GM12878 (cell line): ENCODE measurements at regions not wholly inside any gene's neighbourhood (a gene's known extent, or its start where the extent isn't known, plus 50 kb on each side); places are given as distances from the start of the nearest gene placed in this dataset.
A peak's percentile ranks its signal among the peaks of the same experiment; 100 is the strongest.

Experiments
- ATAC-seq: fragments of 200-7000 bp; cut with Tn5 transposase; 3 replicates; pipeline ENCODE4 v1.9.1; 2020; ENCODE audit warnings: mild to moderate bottlenecking, moderate library complexity
- BruUV-seq: library from RNA; stranded (reverse); fragments of 400-500 nt; replicated peaks from 2 replicates; lab custom pipeline; 2021; lab: Mats Ljungman, UMichigan
- CTCF ChIA-PET: fragments of 300-600 bp; sonication (Branson Sonifier 250); formaldehyde crosslinking; extraction: SDS; loops from one replicate; lab custom pipeline; 2021; ENCODE audit warnings: inconsistent platforms; lab: Yijun Ruan, JAX
- POLR2A ChIA-PET: fragments of 350-600 bp; formaldehyde crosslinking; extraction: SDS; loops from one replicate; lab custom pipeline; 2021; ENCODE audit warnings: inconsistent platforms; lab: Charles Lee
- RAD21 ChIA-PET: fragments of 300-600 bp; sonication (Branson Sonifier 250); formaldehyde crosslinking; loops from one replicate; lab custom pipeline; 2023; ENCODE audit warnings: antibody characterized with exemption; ENCODE audit not compliant: unreplicated experiment; lab: Charles Lee
- SMC1A ChIA-PET: fragments of 300-600 bp; sonication (Branson Sonifier 250); formaldehyde crosslinking; loops from one replicate; lab custom pipeline; 2023; ENCODE audit not compliant: unreplicated experiment, uncharacterized antibody; lab: Charles Lee
- DNase-seq: peaks from one replicate; pipeline ENCODE4 v3.0.0-alpha.2; 2011; ENCODE audit warnings: low read depth, low spot score
- FAIRE-seq: peaks from 3 replicates; lab custom pipeline; 2011; peaks lifted over from hg19 to GRCh38; lab: Jason Lieb, UNC
- H2AFZ ChIP-seq: 2 replicates; pipeline ENCODE4 v1.6.0; 2011; ENCODE audit warnings: low read depth, low read length, control low read depth; ENCODE audit not compliant: control insufficient read depth
- H3K27ac ChIP-seq: 2 replicates; pipeline ENCODE4 v1.5.1; 2011; ENCODE audit warnings: control low read depth; ENCODE audit not compliant: control insufficient read depth, insufficient read depth
- H3K27me3 ChIP-seq, 2 experiments: replicated peaks in 1 of 2; 2 replicates each; pipeline versions ENCODE4 v1.6.0 to v1.6.1; 2011; ENCODE audit warnings: low read length in 1 of 2; ENCODE audit not compliant: control insufficient read depth in 2 of 2, insufficient read depth in 2 of 2
- H3K36me3 ChIP-seq, 2 experiments: 2 replicates each; pipeline ENCODE4 v1.5.1; 2011; ENCODE audit warnings: low read length in 1 of 2; ENCODE audit not compliant: control insufficient read depth in 2 of 2, insufficient read depth in 2 of 2
- H3K4me1 ChIP-seq: 2 replicates; pipeline ENCODE4 v1.6.1; 2011; ENCODE audit warnings: mild to moderate bottlenecking, low read length, moderate library complexity, mixed read lengths; ENCODE audit not compliant: control insufficient read depth, insufficient read depth
- H3K4me2 ChIP-seq: 2 replicates; pipeline ENCODE4 v1.6.0; 2011; ENCODE audit warnings: control low read depth; ENCODE audit not compliant: control insufficient read depth, insufficient read depth
- H3K4me3 ChIP-seq: fragments of 200-600 bp; sonication (generic); 2 replicates; pipeline ENCODE4 v1.5.1; 2016
- H3K79me2 ChIP-seq: 2 replicates; pipeline ENCODE4 v1.6.0; 2011; ENCODE audit warnings: low read length; ENCODE audit not compliant: control insufficient read depth, insufficient read depth
- H3K9ac ChIP-seq: 2 replicates; pipeline ENCODE4 v1.8.0; 2011; ENCODE audit warnings: low read length, control low read depth, mixed read lengths; ENCODE audit not compliant: control insufficient read depth, insufficient read depth
- H3K9me3 ChIP-seq: replicated peaks from 3 replicates; pipeline ENCODE4 v1.5.1; 2011; ENCODE audit warnings: mild to moderate bottlenecking, low read length; ENCODE audit not compliant: control insufficient read depth, insufficient read depth
- H4K20me1 ChIP-seq: 2 replicates; pipeline ENCODE4 v1.6.0; 2011; ENCODE audit not compliant: control insufficient read depth, insufficient read depth
- BCL11A ChIP-seq: IDR thresholded peaks from 2 replicates; pipeline ENCODE4 v1.6.1; 2011; ENCODE audit warnings: low read depth, low read length
- ESRRA ChIP-seq: IDR thresholded peaks from 2 replicates; pipeline ENCODE4 v1.6.1; 2012; ENCODE audit warnings: mild to moderate bottlenecking, low read length, improper control_type of control experiment
- MTA3 ChIP-seq: IDR thresholded peaks from 2 replicates; pipeline ENCODE4 v1.6.1; 2012; ENCODE audit warnings: low read length, inconsistent platforms, borderline replicate concordance
- NFXL1 ChIP-seq: fragments of 450-650 bp; IDR thresholded peaks from 2 replicates; pipeline ENCODE4 v1.6.1; 2017; ENCODE audit warnings: antibody characterized with exemption, mild to moderate bottlenecking, borderline replicate concordance
- NR2C2 ChIP-seq: IDR thresholded peaks from 2 replicates; pipeline ENCODE4 v1.6.1; 2011; ENCODE audit warnings: borderline replicate concordance, low read depth; ENCODE audit not compliant: control insufficient read depth, insufficient read length
- NRF1 ChIP-seq: conservative IDR thresholded peaks from 2 replicates; pipeline ENCODE4 v1.6.1; 2011; ENCODE audit warnings: mild to moderate bottlenecking, low read depth, low read length, improper control_type of control experiment
- PAX8 ChIP-seq: fragments of 450-650 bp; IDR thresholded peaks from 2 replicates; pipeline ENCODE4 v1.6.1; 2017; ENCODE audit warnings: mild to moderate bottlenecking, moderate library complexity
- PKNOX1 ChIP-seq: fragments of 450-650 bp; IDR thresholded peaks from 2 replicates; pipeline ENCODE4 v1.6.1; 2016; ENCODE audit warnings: mild to moderate bottlenecking
- RAD51 ChIP-seq: fragments of 450-650 bp; IDR thresholded peaks from 2 replicates; pipeline ENCODE4 v1.6.1; 2016; ENCODE audit warnings: moderate library complexity, mild to moderate bottlenecking, inconsistent platforms
- RELA ChIP-seq: fragments of 450-650 bp; IDR thresholded peaks from 2 replicates; pipeline ENCODE4 v1.8.0; 2014; ENCODE audit warnings: borderline replicate concordance; ENCODE audit not compliant: partially characterized antibody
- SIX5 ChIP-seq: IDR thresholded peaks from 2 replicates; pipeline ENCODE4 v1.6.1; 2011; ENCODE audit warnings: mild to moderate bottlenecking, low read depth, low read length, moderate library complexity; ENCODE audit not compliant: severe bottlenecking
- SMC3 ChIP-seq: IDR thresholded peaks from 2 replicates; pipeline ENCODE4 v1.6.1; 2011; ENCODE audit warnings: low read length, improper control_type of control experiment, borderline replicate concordance
- STAT3 ChIP-seq: IDR thresholded peaks from 2 replicates; pipeline ENCODE4 v1.6.1; 2011; ENCODE audit warnings: low read depth, low read length, improper control_type of control experiment
- TAF1 ChIP-seq: IDR thresholded peaks from 2 replicates; pipeline ENCODE4 v1.6.1; 2011; ENCODE audit warnings: mild to moderate bottlenecking, low read depth, low read length, borderline replicate concordance
- TARDBP ChIP-seq: IDR thresholded peaks from 2 replicates; pipeline ENCODE4 v1.6.1; 2016; ENCODE audit warnings: borderline replicate concordance
- TCF12 ChIP-seq: IDR thresholded peaks from 2 replicates; pipeline ENCODE4 v1.6.1; 2011; ENCODE audit warnings: low read depth, mild to moderate bottlenecking, low read length
- ZNF217 ChIP-seq: fragments of 450-650 bp; IDR thresholded peaks from 2 replicates; pipeline ENCODE4 v1.6.1; 2017; ENCODE audit warnings: antibody characterized with exemption, mild to moderate bottlenecking
- ZZZ3 ChIP-seq: IDR thresholded peaks from 2 replicates; pipeline ENCODE4 v1.6.1; 2011; ENCODE audit warnings: low read depth; ENCODE audit not compliant: control insufficient read depth, insufficient read length
- WGBS: methylation state at CpG from one replicate; pipeline ENCODE4 v1.1.6; 2016; ENCODE audit warnings: low lambda C conversion rate; ENCODE audit not compliant: insufficient replicate concordance, insufficient coverage; ENCODE audit errors: missing lambda C conversion rate; 5-methylcytosine and 5-hydroxymethylcytosine counted together
- in situ Hi-C: fragments of 300-500 bp; cut with MboI; formaldehyde crosslinking; loops from 9 replicates; pipeline ENCODE4 v1.14.3; 2018; ENCODE audit warnings: mixed read lengths
- intact Hi-C: fragments of 100-400 bp; cut with micrococcal nuclease; formaldehyde crosslinking; loops from one replicate; pipeline ENCODE4 v1.14.2; 2022; ENCODE audit not compliant: unreplicated experiment
- TF ChIP-seq, protein P1 (sequence below): fragments of 450-650 bp; IDR thresholded peaks from 2 replicates; pipeline ENCODE4 v1.6.1; 2017; ENCODE audit warnings: mild to moderate bottlenecking, low read depth, inconsistent platforms; ENCODE audit not compliant: poor library complexity, severe bottlenecking
- TF ChIP-seq, protein P2 (sequence below): IDR thresholded peaks from 2 replicates; pipeline ENCODE4 v1.6.1; 2011; ENCODE audit warnings: low read depth, low read length, improper control_type of control experiment, borderline replicate concordance

- ChIA-PET POLR2A (no interaction called here), CTCF (interaction anchor here (1.2 to 1.4 kb wide), 3 partner anchors 11 to 152 kb away, joined by 3 to 6 read pairs (median 3); no protein-coding TSS in a partner anchor), SMC1A (interaction anchor here (0.6 to 2.6 kb wide), 4 partner anchors 12 to 548 kb away, joined by 3 to 17 read pairs (median 6); no protein-coding TSS in a partner anchor), RAD21 (interaction anchor here (0.7 to 1.4 kb wide), 6 partner anchors 10 to 678 kb away, joined by 3 to 7 read pairs (median 4); partner anchors contain the start of gene TRIM13)
- no peaks in the 10 kb centered on the region for H3K27me3 ChIP-seq
- H3K36me3 ChIP-seq: no peaks in the 10 kb centered on the region
- no peaks in the 10 kb centered on the region for H3K79me2 ChIP-seq
- intact Hi-C loops: loop anchor here (2.0 kb wide), 1 partner anchor 108 kb away; no protein-coding TSS in a partner anchor
- ATAC-seq (peak; percentile 99), FAIRE-seq (peak; percentile 91), DNase-seq (peak; percentile 78)
- WGBS: 0% methylated on average over 9 of the region's 9 CpGs
- in situ Hi-C loops: no loop called here
- H2AFZ ChIP-seq: no peak overlapping the region
- no TSS peak for BruUV-seq
- peaks cover 16% of the 10 kb centered on the region for H3K4me1 ChIP-seq
- peak overlapping the region; percentile 46 for H3K4me2 ChIP-seq
- H3K4me3 ChIP-seq: no peak overlapping the region
- H3K9ac ChIP-seq: no peak overlapping the region
- H3K27ac ChIP-seq: no peak overlapping the region
- peaks cover 9% of the 10 kb centered on the region; the same call in 2 of the 3 replicates for H3K9me3 ChIP-seq
- H4K20me1 ChIP-seq: no peaks in the 10 kb centered on the region
- TF ChIP-seq, protein P1, sequence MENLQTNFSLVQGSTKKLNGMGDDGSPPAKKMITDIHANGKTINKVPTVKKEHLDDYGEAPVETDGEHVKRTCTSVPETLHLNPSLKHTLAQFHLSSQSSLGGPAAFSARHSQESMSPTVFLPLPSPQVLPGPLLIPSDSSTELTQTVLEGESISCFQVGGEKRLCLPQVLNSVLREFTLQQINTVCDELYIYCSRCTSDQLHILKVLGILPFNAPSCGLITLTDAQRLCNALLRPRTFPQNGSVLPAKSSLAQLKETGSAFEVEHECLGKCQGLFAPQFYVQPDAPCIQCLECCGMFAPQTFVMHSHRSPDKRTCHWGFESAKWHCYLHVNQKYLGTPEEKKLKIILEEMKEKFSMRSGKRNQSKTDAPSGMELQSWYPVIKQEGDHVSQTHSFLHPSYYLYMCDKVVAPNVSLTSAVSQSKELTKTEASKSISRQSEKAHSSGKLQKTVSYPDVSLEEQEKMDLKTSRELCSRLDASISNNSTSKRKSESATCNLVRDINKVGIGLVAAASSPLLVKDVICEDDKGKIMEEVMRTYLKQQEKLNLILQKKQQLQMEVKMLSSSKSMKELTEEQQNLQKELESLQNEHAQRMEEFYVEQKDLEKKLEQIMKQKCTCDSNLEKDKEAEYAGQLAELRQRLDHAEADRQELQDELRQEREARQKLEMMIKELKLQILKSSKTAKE: peak; percentile 97
- TF ChIP-seq TARDBP: no peak
- no peak for TF ChIP-seq TAF1
- peak; percentile 81; the same call in 1 of the 2 replicates for TF ChIP-seq STAT3
- TF ChIP-seq PKNOX1: 0 out of 2 replicates have a peak, but pooled peaks have one; percentile 50
- no peak for TF ChIP-seq RAD51
- TF ChIP-seq NFXL1: no peak
- TF ChIP-seq RELA: peak; percentile 89
- TF ChIP-seq TCF12: peak; percentile 73; the same call in 1 of the 2 replicates
- TF ChIP-seq PAX8: no peak
- TF ChIP-seq ZZZ3: no peak
- TF ChIP-seq, protein P2, sequence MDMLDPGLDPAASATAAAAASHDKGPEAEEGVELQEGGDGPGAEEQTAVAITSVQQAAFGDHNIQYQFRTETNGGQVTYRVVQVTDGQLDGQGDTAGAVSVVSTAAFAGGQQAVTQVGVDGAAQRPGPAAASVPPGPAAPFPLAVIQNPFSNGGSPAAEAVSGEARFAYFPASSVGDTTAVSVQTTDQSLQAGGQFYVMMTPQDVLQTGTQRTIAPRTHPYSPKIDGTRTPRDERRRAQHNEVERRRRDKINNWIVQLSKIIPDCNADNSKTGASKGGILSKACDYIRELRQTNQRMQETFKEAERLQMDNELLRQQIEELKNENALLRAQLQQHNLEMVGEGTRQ: no peak
- no peak for TF ChIP-seq SIX5
- TF ChIP-seq MTA3: peak; percentile 100
- peak; percentile 96 for TF ChIP-seq BCL11A
- no peak for TF ChIP-seq ESRRA
- TF ChIP-seq NR2C2: no peak
- TF ChIP-seq SMC3: peak; percentile 26; the same call in 1 of the 2 replicates
- TF ChIP-seq NRF1: no peak
- peak; percentile 98 for TF ChIP-seq ZNF217
Measured at GRCh38 chr13:50236898-50237318, 221.7 kb downstream of the KCNRG start.
